HCT116 (cell line): ENCODE measurements at regions not wholly inside any gene's neighbourhood (a gene's known extent, or its start where the extent isn't known, plus 50 kb on each side); places are given as distances from the start of the nearest gene placed in this dataset.
"Not testable (repeated sequence)": the region's sequence is repeated elsewhere in the genome, so short reads cannot be mapped to it uniquely, and the experiment has no call there.

Experiments
- ATAC-seq: fragments of 200-7000 bp; cut with Tn5 transposase; 2 replicates; pipeline ENCODE4 v1.9.1; 2020; ENCODE audit warnings: mild to moderate bottlenecking, moderate library complexity
- BruUV-seq: library from RNA; stranded (reverse); fragments of 400-500 nt; replicated peaks from 2 replicates; lab custom pipeline; 2021; lab: Mats Ljungman, UMichigan
- CTCF ChIA-PET: fragments of 300-600 bp; sonication (Branson Sonifier 250); formaldehyde crosslinking; loops from one replicate; lab custom pipeline; 2021; ENCODE audit warnings: antibody characterized with exemption; lab: Charles Lee
- POLR2A ChIA-PET: fragments of 300-600, 350-600 bp; sonication (Branson Sonifier 250); formaldehyde crosslinking; loops from one replicate; lab custom pipeline; 2021; ENCODE audit warnings: antibody characterized with exemption; lab: Charles Lee
- RAD21 ChIA-PET, 2 experiments: fragments of 300-600 bp; sonication (Branson Sonifier 250); formaldehyde crosslinking; loops; one replicate each; lab custom pipeline; 2023; ENCODE audit warnings: low total read pairs in 2 of 2; ENCODE audit not compliant: uncharacterized antibody in 2 of 2, unreplicated experiment in 2 of 2, low non-redundant PET in 1 of 2; lab: Charles Lee
- DNase-seq: peaks from one replicate; pipeline ENCODE4 v3.0.0-alpha.2; 2010; ENCODE audit warnings: low read depth, low spot score
- H2AFZ ChIP-seq: fragments of 200-600 bp; shearing (Covaris generic), sonication (generic); 2 replicates; pipeline ENCODE4 v1.6.1; 2017; ENCODE audit warnings: low read depth, mixed run types, mixed read lengths, antibody characterized with exemption, low read length; ENCODE audit not compliant: poor library complexity, severe bottlenecking
- H3K27ac ChIP-seq: 2 replicates; pipeline ENCODE4 v1.5.1; 2012; ENCODE audit warnings: low read depth, low read length
- H3K27me3 ChIP-seq: fragments of 200-600 bp; sonication (generic); 2 replicates; pipeline ENCODE4 v1.6.1; 2016; ENCODE audit warnings: mixed run types, low read length, mixed read lengths; ENCODE audit not compliant: insufficient read depth
- H3K36me3 ChIP-seq, 2 experiments: fragments of 200-500 bp in 1 of 2; fragments of 200-600 bp in 1 of 2; sonication (Bioruptor generic) in 1 of 2; sonication (generic) in 1 of 2; 2 replicates each; pipeline versions ENCODE4 v1.5.1 to v1.6.1; 2014 to 2016; ENCODE audit warnings: low read length in 2 of 2, inconsistent platforms in 1 of 2, mixed read lengths in 1 of 2, mixed run types in 1 of 2; ENCODE audit not compliant: insufficient read depth in 2 of 2, control insufficient read depth in 1 of 2
- H3K4me1 ChIP-seq, 2 experiments: fragments of 200-600 bp in 1 of 2; sonication (generic) in 1 of 2; 2 replicates each; pipeline versions ENCODE4 v1.5.1 to v1.6.1; 2012 to 2017; ENCODE audit warnings: low read length in 2 of 2, inconsistent platforms in 1 of 2, mild to moderate bottlenecking in 1 of 2, mixed read lengths in 1 of 2, mixed run types in 1 of 2, moderate library complexity in 1 of 2; ENCODE audit not compliant: insufficient read depth in 2 of 2, control insufficient read depth in 1 of 2
- H3K4me2 ChIP-seq: fragments of 200-600 bp; sonication (generic); 2 replicates; pipeline ENCODE4 v1.6.1; 2017; ENCODE audit warnings: mixed run types, low read length, mixed read lengths
- H3K4me3 ChIP-seq, 2 experiments: fragments of 200-600 bp in 1 of 2; sonication (generic) in 1 of 2; replicated peaks in 1 of 2; 2 replicates each; pipeline ENCODE4 v1.5.1; 2011 to 2016; ENCODE audit warnings: low read length in 2 of 2, control low read depth in 1 of 2, low read depth in 1 of 2, mild to moderate bottlenecking in 1 of 2, mixed read lengths in 1 of 2, mixed run types in 1 of 2
- H3K79me2 ChIP-seq: fragments of 200-600 bp; sonication (generic); 2 replicates; pipeline ENCODE4 v1.6.1; 2017; ENCODE audit warnings: mild to moderate bottlenecking, mixed run types, low read length, moderate library complexity, mixed read lengths; ENCODE audit not compliant: insufficient read depth
- H3K9ac ChIP-seq: fragments of 200-600 bp; sonication (generic); 2 replicates; pipeline ENCODE4 v1.6.1; 2016; ENCODE audit warnings: low read length, mixed read lengths
- H3K9me2 ChIP-seq: fragments of 200-600 bp; sonication (generic), shearing (Covaris generic); 2 replicates; pipeline ENCODE4 v1.6.1; 2017; ENCODE audit warnings: mixed run types, mild to moderate bottlenecking, moderate library complexity; ENCODE audit not compliant: insufficient read depth
- H3K9me3 ChIP-seq, 2 experiments: fragments of 200-500 bp in 1 of 2; fragments of 200-600 bp in 1 of 2; sonication (Bioruptor generic) in 1 of 2; sonication (generic) in 1 of 2; 2 replicates each; pipeline ENCODE4 v1.6.1; 2014 to 2017; ENCODE audit warnings: low read length in 2 of 2, mixed read lengths in 2 of 2, inconsistent platforms in 1 of 2, low read depth in 1 of 2, mild to moderate bottlenecking in 1 of 2, mixed run types in 1 of 2, moderate library complexity in 1 of 2; ENCODE audit not compliant: control insufficient read depth in 1 of 2, insufficient read depth in 1 of 2
- H4K20me1 ChIP-seq: fragments of 200-600 bp; sonication (generic), shearing (Covaris generic); 2 replicates; pipeline ENCODE4 v1.6.1; 2017; ENCODE audit warnings: mixed run types, mild to moderate bottlenecking, moderate library complexity; ENCODE audit not compliant: insufficient read depth
- CBX3 ChIP-seq: IDR thresholded peaks from 2 replicates; pipeline ENCODE4 v1.6.1; 2012; ENCODE audit warnings: low read depth
- CEBPB ChIP-seq: IDR thresholded peaks from 2 replicates; pipeline ENCODE4 v1.6.1; 2012; ENCODE audit warnings: low read depth
- EGR1 ChIP-seq: IDR thresholded peaks from 2 replicates; pipeline ENCODE4 v1.6.1; 2012; ENCODE audit warnings: low read depth
- EZH2phosphoT487 ChIP-seq: fragments of 200-600 bp; IDR thresholded peaks from 2 replicates; pipeline ENCODE4 v1.6.1; 2018; ENCODE audit warnings: antibody characterized with exemption, borderline replicate concordance
- POLR2A ChIP-seq: IDR thresholded peaks from 2 replicates; pipeline ENCODE4 v1.7.0; 2011; ENCODE audit warnings: borderline replicate concordance; ENCODE audit not compliant: insufficient read depth, insufficient read length; ENCODE audit errors: extremely low read depth
- POLR2AphosphoS5 ChIP-seq: IDR thresholded peaks from 2 replicates; pipeline ENCODE4 v1.6.1; 2011; ENCODE audit warnings: mild to moderate bottlenecking, low read depth, low read length, moderate library complexity
- SIN3A ChIP-seq: IDR thresholded peaks from 2 replicates; pipeline ENCODE4 v1.6.1; 2012; ENCODE audit warnings: low read depth
- SP1 ChIP-seq: IDR thresholded peaks from 2 replicates; pipeline ENCODE4 v1.6.1; 2012; ENCODE audit warnings: low read depth
- SRF ChIP-seq: IDR thresholded peaks from 2 replicates; pipeline ENCODE4 v1.6.1; 2012; ENCODE audit warnings: low read depth
- ZFX ChIP-seq: fragments of 450-650 bp; IDR thresholded peaks from 2 replicates; pipeline ENCODE4 v1.6.1; 2017
- intact Hi-C: fragments of 100-400 bp; cut with micrococcal nuclease; formaldehyde crosslinking; loops from 2 replicates; pipeline ENCODE4 v1.10.0; 2022
- TF ChIP-seq, protein P1 (sequence below): IDR thresholded peaks from 2 replicates; pipeline ENCODE4 v1.6.1; 2012
- TF ChIP-seq, protein P2 (sequence below): IDR thresholded peaks from 2 replicates; pipeline ENCODE4 v1.6.1; 2012

DNA sequence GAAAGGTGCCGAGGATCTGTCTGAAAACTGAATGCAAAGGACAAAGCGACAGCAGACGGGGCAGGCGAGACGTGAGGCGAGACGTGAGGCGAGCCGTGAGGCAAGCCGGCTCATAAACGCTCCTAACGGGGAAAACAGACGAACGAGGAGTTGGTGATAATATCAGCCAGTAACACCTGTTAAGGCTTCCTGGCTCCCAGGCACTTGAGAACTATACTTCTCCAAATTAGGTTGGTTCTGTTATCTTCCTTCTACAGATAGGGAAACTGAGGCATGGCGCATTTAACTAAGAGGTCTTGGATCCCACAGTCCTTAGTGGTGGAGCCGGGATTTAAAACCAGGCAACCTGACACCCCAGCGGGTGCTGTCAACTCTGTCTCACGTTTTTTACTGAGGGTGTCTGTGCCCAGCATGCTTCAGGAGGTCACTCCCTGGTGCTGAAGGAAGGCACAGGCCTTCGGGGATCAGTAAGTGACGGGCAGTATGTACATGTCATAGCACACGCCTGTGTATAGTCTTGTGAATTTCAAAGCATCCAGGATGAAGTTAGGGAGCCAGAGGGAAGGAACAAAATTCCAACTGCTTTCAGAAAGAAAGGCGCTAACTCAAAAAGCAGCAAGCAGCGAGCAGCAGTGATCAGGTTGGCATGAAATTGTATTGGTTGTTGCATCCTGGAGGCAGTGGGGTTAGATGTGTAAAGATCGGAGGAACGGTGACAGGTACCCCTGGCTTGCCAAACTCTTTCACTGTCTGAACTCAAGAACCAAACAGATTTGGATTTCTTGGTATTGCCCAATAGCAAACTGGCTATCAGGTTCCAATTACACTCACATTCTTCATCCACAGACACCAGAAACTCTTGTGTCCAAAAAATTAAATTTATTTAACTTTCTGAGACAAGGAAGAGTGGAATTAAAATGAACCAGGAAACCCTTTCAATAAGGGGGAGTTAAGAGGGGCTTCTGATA, 318.7 kb downstream of the THBS2 start (continued):
- TF ChIP-seq CEBPB (no peak), EGR1 (no peak), POLR2A (no peak), CBX3 (no peak), SRF (no peak), ZFX (no peak), POLR2AphosphoS5 (no peak), SP1 (no peak), EZH2phosphoT487 (no peak), SIN3A (no peak)
- TF ChIP-seq, protein P1, sequence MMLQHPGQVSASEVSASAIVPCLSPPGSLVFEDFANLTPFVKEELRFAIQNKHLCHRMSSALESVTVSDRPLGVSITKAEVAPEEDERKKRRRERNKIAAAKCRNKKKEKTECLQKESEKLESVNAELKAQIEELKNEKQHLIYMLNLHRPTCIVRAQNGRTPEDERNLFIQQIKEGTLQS: no peak
- TF ChIP-seq, protein P2, sequence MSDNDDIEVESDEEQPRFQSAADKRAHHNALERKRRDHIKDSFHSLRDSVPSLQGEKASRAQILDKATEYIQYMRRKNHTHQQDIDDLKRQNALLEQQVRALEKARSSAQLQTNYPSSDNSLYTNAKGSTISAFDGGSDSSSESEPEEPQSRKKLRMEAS: no peak

DNA sequence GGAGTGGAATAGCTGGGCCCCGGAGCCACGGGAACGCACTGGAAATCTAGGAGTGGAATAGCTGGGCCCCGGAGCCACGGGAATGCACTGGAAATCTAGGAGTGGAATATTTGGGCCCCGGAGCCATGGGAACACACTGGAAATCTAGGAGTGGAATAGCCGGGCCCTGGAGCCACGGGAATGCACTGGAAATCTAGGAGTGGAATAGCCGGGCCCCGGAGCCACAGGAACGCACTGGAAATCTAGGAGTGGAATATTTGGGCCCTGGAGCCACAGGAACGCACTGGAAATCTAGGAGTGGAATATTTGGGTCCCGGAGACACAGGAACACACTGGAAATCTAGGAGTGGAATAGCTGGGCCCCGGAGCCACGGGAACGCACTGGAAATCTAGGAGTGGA, 321.5 kb downstream of the THBS2 start:
- POLR2A ChIA-PET, H3K79me2 ChIP-seq: not testable (repeated sequence)

DNA sequence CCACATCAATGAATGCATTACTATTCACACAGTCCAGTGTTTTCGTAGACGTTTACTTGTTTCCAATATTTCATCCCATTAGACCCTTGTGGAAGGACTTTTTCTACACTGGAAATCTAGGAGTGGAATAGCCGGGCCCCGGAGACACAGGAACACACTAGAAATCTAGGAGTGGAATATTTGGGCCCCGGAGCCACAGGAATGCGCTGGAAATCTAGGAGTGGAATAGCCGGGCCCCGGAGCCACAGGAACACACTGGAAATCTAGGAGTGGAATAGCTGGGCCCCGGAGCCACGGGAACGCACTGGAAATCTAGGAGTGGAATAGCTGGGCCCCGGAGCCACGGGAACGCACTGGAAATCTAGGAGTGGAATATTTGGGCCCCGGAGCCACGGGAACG, 322.6 kb downstream of the THBS2 start:
- intact Hi-C loops, BruUV-seq: not testable (repeated sequence)

More for the DNA sequence above, 321.5 kb downstream of the THBS2 start:
- BruUV-seq, H3K27ac ChIP-seq, H4K20me1 ChIP-seq, H3K9me2 ChIP-seq, intact Hi-C loops, H3K9ac ChIP-seq, H3K4me2 ChIP-seq, H2AFZ ChIP-seq, H3K36me3 ChIP-seq, H3K27me3 ChIP-seq, H3K4me1 ChIP-seq, RAD21 ChIA-PET, ATAC-seq, H3K4me3 ChIP-seq, CTCF ChIA-PET, DNase-seq, H3K9me3 ChIP-seq: not testable (repeated sequence)

More for the DNA sequence above, 322.6 kb downstream of the THBS2 start:
- H2AFZ ChIP-seq, ATAC-seq, DNase-seq, H3K79me2 ChIP-seq, H3K9me2 ChIP-seq, H3K27me3 ChIP-seq, H3K36me3 ChIP-seq, H3K9me3 ChIP-seq, POLR2A ChIA-PET, RAD21 ChIA-PET, CTCF ChIA-PET, H4K20me1 ChIP-seq, H3K4me1 ChIP-seq, H3K4me3 ChIP-seq, H3K4me2 ChIP-seq, H3K9ac ChIP-seq, H3K27ac ChIP-seq: not testable (repeated sequence)
